ENCODE measurements at regions not wholly inside any gene's neighbourhood (a gene's known extent, or its start where the extent isn't known, plus 50 kb on each side); places are given as distances from the start of the nearest gene placed in this dataset.
"Not testable (repeated sequence)": the region's sequence is repeated elsewhere in the genome, so short reads cannot be mapped to it uniquely, and the experiment has no call there.

GRCh38 chr7:6946873-6947272, 120.8 kb upstream of the CCZ1B start:
- BruUV-seq (replicated peaks); H3K4me1 ChIP-seq; POLR2A ChIA-PET; H3K9me3 Mint-ChIP-seq (ENCODE audit: unreplicated experiment); H3K27ac Mint-ChIP-seq (ENCODE audit: unreplicated experiment); intact Hi-C loops (cut with micrococcal nuclease; ENCODE audit: unreplicated experiment); H3K36me3 Mint-ChIP-seq (ENCODE audit: insufficient read depth, unreplicated experiment); CTCF ChIA-PET; H3K36me3 ChIP-seq (ENCODE audit: control insufficient read depth, insufficient read depth, low read length); H3K27me3 Mint-ChIP-seq (ENCODE audit: insufficient read depth, unreplicated experiment); DNase-seq; H3K27me3 ChIP-seq (replicated peaks; ENCODE audit: control insufficient read depth, insufficient read depth, low read length); H3K9me3 ChIP-seq; H3K4me1 Mint-ChIP-seq (ENCODE audit: low read depth, unreplicated experiment); H3K4me3 Mint-ChIP-seq (ENCODE audit: unreplicated experiment); H3K4me3 ChIP-seq (ENCODE audit: low read depth, low read length): not testable (repeated sequence)

DNA sequence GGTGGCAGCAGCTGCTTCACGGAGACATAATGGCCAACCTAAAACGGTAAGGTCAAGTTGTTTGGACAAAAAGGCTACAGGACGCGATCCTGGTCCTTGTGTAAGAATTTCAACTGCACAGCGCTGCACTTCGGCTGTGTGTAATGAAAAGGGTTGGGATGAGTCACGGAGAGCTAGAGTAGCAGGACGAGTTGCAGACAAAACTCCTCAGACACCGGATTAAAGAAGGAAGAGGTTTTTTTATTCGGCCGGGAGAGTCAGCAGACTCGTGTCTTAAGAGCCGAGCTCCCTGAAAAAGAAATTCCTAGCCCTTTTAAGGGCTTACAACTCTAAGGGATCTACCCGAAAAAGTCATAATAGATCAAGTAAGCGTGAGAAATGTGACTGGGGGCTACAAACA, 124.2 kb upstream of the CCZ1B start:
- DNase-seq; H3K4me1 ChIP-seq; H3K27ac Mint-ChIP-seq (ENCODE audit: unreplicated experiment); BruUV-seq (replicated peaks); H3K27me3 Mint-ChIP-seq (ENCODE audit: insufficient read depth, unreplicated experiment); H3K4me3 ChIP-seq (ENCODE audit: low read depth, low read length); POLR2A ChIA-PET; H3K36me3 Mint-ChIP-seq (ENCODE audit: insufficient read depth, unreplicated experiment); CTCF ChIA-PET; H3K9me3 ChIP-seq; H3K27me3 ChIP-seq (replicated peaks; ENCODE audit: control insufficient read depth, insufficient read depth, low read length); H3K9me3 Mint-ChIP-seq (ENCODE audit: unreplicated experiment); H3K4me1 Mint-ChIP-seq (ENCODE audit: low read depth, unreplicated experiment); H3K36me3 ChIP-seq (ENCODE audit: control insufficient read depth, insufficient read depth, low read length); H3K4me3 Mint-ChIP-seq (ENCODE audit: unreplicated experiment): not testable (repeated sequence)
- intact Hi-C loops (cut with micrococcal nuclease; ENCODE audit: unreplicated experiment), result loop anchor here (5.0 kb wide), 2 partner anchors 457 to 592 kb away; no protein-coding TSS in a partner anchor

DNA sequence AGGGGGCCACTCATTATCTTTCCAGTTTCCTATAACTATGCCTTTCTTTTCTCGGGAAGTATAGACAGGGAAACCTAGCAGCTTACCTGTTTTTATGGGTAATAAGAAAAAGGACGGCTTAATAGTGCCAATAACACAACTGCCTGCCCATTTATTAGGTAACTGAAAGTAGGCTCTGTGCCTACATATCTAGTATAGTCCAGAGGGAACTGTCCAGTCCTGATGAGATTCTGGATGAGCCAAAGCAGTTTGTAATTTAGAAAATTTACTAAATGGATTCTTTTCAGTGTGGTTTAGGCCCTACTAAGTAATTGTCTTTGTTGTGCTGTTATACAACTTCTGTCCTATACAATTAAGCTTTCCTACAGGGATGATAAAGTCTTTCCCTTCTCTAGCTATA, 125.5 kb upstream of the CCZ1B start:
- BruUV-seq (replicated peaks); H3K9me3 Mint-ChIP-seq (ENCODE audit: unreplicated experiment); H3K4me1 Mint-ChIP-seq (ENCODE audit: low read depth, unreplicated experiment); H3K4me1 ChIP-seq; CTCF ChIA-PET; H3K27me3 ChIP-seq (replicated peaks; ENCODE audit: control insufficient read depth, insufficient read depth, low read length); H3K36me3 Mint-ChIP-seq (ENCODE audit: insufficient read depth, unreplicated experiment); DNase-seq; H3K27ac Mint-ChIP-seq (ENCODE audit: unreplicated experiment); H3K9me3 ChIP-seq; POLR2A ChIA-PET; H3K36me3 ChIP-seq (ENCODE audit: control insufficient read depth, insufficient read depth, low read length); H3K4me3 ChIP-seq (ENCODE audit: low read depth, low read length); H3K4me3 Mint-ChIP-seq (ENCODE audit: unreplicated experiment); H3K27me3 Mint-ChIP-seq (ENCODE audit: insufficient read depth, unreplicated experiment): not testable (repeated sequence)
- intact Hi-C loops (cut with micrococcal nuclease; ENCODE audit: unreplicated experiment), result loop anchor here (5.0 kb wide), 2 partner anchors 456 to 591 kb away; no protein-coding TSS in a partner anchor

- H3K9me3 Mint-ChIP-seq (ENCODE audit: unreplicated experiment); H3K27me3 Mint-ChIP-seq (ENCODE audit: insufficient read depth, unreplicated experiment); H3K36me3 Mint-ChIP-seq (ENCODE audit: insufficient read depth, unreplicated experiment); H3K9me3 ChIP-seq; H3K4me1 ChIP-seq; H3K27ac Mint-ChIP-seq (ENCODE audit: unreplicated experiment); POLR2A ChIA-PET; H3K27me3 ChIP-seq (replicated peaks; ENCODE audit: control insufficient read depth, insufficient read depth, low read length); H3K4me3 ChIP-seq (ENCODE audit: low read depth, low read length); H3K4me1 Mint-ChIP-seq (ENCODE audit: low read depth, unreplicated experiment); H3K36me3 ChIP-seq (ENCODE audit: control insufficient read depth, insufficient read depth, low read length); BruUV-seq (replicated peaks); H3K4me3 Mint-ChIP-seq (ENCODE audit: unreplicated experiment); DNase-seq: not testable (repeated sequence)
- peak; percentile 21 to 58 for TF ChIP-seq CTCF (IDR thresholded peaks at IDR 0.05; ENCODE audit: insufficient read depth in 1 of 2, low read depth in 1 of 2, low read length in 1 of 2, severe bottlenecking in 1 of 2, unreplicated experiment in 1 of 2)
- intact Hi-C loops (cut with micrococcal nuclease; ENCODE audit: unreplicated experiment), result loop anchor here (5.0 kb wide), 2 partner anchors 454 to 589 kb away; no protein-coding TSS in a partner anchor
- CTCF ChIA-PET, result interaction anchor here (1.0 kb wide), 1 partner anchor 150 kb away, joined by 5 read pairs; no protein-coding TSS in a partner anchor
These were observed 127.2 kb upstream of the CCZ1B start for GRCh38 chr7:6953138-6953797.

DNA sequence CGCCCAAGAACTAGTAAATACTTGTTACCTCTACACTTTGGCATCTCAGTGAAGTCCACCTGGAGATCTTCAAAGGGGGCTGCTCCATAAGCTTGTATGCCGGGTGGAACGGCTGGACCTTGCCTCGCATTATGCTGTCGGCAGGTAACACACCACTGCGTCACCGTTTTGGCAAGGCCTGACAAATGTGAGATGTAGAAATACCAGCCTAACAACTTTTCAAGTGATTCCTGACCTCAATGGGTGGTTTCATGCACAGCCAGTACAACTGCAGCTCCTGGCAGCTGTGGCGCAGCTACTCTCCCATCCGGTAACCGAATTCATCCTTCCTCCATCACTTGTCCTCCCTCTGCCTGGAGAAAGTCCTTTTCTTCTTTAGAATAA, 127.7 kb upstream of the CCZ1B start:
- H3K9me3 ChIP-seq; DNase-seq; BruUV-seq (replicated peaks); POLR2A ChIA-PET; H3K4me1 ChIP-seq; H3K4me3 ChIP-seq (ENCODE audit: low read depth, low read length); H3K9me3 Mint-ChIP-seq (ENCODE audit: unreplicated experiment); H3K27me3 Mint-ChIP-seq (ENCODE audit: insufficient read depth, unreplicated experiment); H3K36me3 ChIP-seq (ENCODE audit: control insufficient read depth, insufficient read depth, low read length); CTCF ChIA-PET; H3K4me3 Mint-ChIP-seq (ENCODE audit: unreplicated experiment); H3K36me3 Mint-ChIP-seq (ENCODE audit: insufficient read depth, unreplicated experiment); H3K4me1 Mint-ChIP-seq (ENCODE audit: low read depth, unreplicated experiment); H3K27me3 ChIP-seq (replicated peaks; ENCODE audit: control insufficient read depth, insufficient read depth, low read length); H3K27ac Mint-ChIP-seq (ENCODE audit: unreplicated experiment): not testable (repeated sequence)
- intact Hi-C loops (cut with micrococcal nuclease; ENCODE audit: unreplicated experiment), result loop anchor here (5.0 kb wide), 2 partner anchors 454 to 589 kb away; no protein-coding TSS in a partner anchor

DNA sequence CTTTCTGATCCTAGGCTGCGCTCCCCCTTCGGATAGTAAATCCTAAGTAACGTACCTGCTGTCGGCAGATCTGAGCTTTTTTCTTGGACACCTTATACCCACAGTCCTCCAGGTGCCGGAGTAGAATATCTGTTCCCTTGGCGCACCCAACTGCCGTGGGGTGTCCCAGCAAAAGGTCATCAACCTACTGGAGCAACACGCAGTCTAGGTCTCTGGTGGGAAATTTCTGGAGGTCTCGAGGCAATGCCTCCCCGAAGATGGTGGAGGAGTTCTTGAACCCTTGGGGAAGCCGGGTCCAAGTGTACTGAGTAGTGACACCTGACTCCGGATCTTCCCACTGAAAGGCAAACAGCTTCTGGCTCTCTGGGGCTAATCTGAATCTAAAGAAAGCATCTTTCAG, 129.3 kb upstream of the CCZ1B start:
- H3K27ac Mint-ChIP-seq (ENCODE audit: unreplicated experiment); H3K4me1 Mint-ChIP-seq (ENCODE audit: low read depth, unreplicated experiment); intact Hi-C loops (cut with micrococcal nuclease; ENCODE audit: unreplicated experiment); DNase-seq; H3K4me1 ChIP-seq; H3K4me3 ChIP-seq (ENCODE audit: low read depth, low read length); H3K4me3 Mint-ChIP-seq (ENCODE audit: unreplicated experiment); H3K36me3 Mint-ChIP-seq (ENCODE audit: insufficient read depth, unreplicated experiment); BruUV-seq (replicated peaks); POLR2A ChIA-PET; H3K27me3 ChIP-seq (replicated peaks; ENCODE audit: control insufficient read depth, insufficient read depth, low read length); H3K36me3 ChIP-seq (ENCODE audit: control insufficient read depth, insufficient read depth, low read length); H3K9me3 ChIP-seq; H3K27me3 Mint-ChIP-seq (ENCODE audit: insufficient read depth, unreplicated experiment); H3K9me3 Mint-ChIP-seq (ENCODE audit: unreplicated experiment); CTCF ChIA-PET: not testable (repeated sequence)
